Adrenal gland (tissue), 5 donors: ENCODE measurements at regions not wholly inside any gene's neighbourhood (a gene's known extent, or its start where the extent isn't known, plus 50 kb on each side); places are given as distances from the start of the nearest gene placed in this dataset.

ENCODE experiments used
- POLR2A ChIP-seq, 2 donors: fragments of 450-650 bp; IDR thresholded peaks; one replicate each; pipeline ENCODE4 v1.6.1; 2017; ENCODE audit warnings: antibody characterized with exemption in 2 of 2, mild to moderate bottlenecking in 2 of 2, moderate library complexity in 1 of 2
- TF ChIP-seq, protein P1 (sequence below), 6 experiments: fragments of 450-650 bp in 4 of 6; fragments of 200-600 bp in 2 of 6; sonication (generic) in 1 of 6; IDR thresholded peaks; 1 replicate in 5 of 6; 2 replicates in 1 of 6; pipeline versions ENCODE4 v1.5.1 to v1.8.0; 2016 to 2021; ENCODE audit warnings: antibody characterized with exemption in 6 of 6, mild to moderate bottlenecking in 2 of 6, moderate library complexity in 1 of 6
- donor health status: DM: no; HTN: no; CAD: no.

- TF ChIP-seq POLR2A (IDR thresholded peaks at IDR 0.05) = no peak
- TF ChIP-seq, protein P1, sequence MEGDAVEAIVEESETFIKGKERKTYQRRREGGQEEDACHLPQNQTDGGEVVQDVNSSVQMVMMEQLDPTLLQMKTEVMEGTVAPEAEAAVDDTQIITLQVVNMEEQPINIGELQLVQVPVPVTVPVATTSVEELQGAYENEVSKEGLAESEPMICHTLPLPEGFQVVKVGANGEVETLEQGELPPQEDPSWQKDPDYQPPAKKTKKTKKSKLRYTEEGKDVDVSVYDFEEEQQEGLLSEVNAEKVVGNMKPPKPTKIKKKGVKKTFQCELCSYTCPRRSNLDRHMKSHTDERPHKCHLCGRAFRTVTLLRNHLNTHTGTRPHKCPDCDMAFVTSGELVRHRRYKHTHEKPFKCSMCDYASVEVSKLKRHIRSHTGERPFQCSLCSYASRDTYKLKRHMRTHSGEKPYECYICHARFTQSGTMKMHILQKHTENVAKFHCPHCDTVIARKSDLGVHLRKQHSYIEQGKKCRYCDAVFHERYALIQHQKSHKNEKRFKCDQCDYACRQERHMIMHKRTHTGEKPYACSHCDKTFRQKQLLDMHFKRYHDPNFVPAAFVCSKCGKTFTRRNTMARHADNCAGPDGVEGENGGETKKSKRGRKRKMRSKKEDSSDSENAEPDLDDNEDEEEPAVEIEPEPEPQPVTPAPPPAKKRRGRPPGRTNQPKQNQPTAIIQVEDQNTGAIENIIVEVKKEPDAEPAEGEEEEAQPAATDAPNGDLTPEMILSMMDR (IDR thresholded peaks at IDR 0.05) = no peak
Measured at GRCh38 chr5:57832875-57833274, 350.3 kb upstream of the ACTBL2 start.
